Activated CD8-positive, alpha-beta memory T cell treated with anti-CD3 and anti-CD28 coated beads, Interleukin-2, amount 50 U/mL, for 1 hour (primary cell): ENCODE measurements at regions not wholly inside any gene's neighbourhood (a gene's known extent, or its start where the extent isn't known, plus 50 kb on each side); places are given as distances from the start of the nearest gene placed in this dataset.

Experiments used
- DNase-seq: peaks from one replicate; pipeline ENCODE4 v3.0.0-alpha.2; 2020; ENCODE audit errors: extremely low read depth

GRCh38 chr12:3961591-3961990, 88.4 kb upstream of the PARP11 start:
- DNase-seq = no peak

GRCh38 chr12:3959799-3960560, 86.8 kb upstream of the PARP11 start:
- DNase-seq = no peak

GRCh38 chr12:3958534-3958933, 85.3 kb upstream of the PARP11 start:
- no peak for DNase-seq

- no peak for DNase-seq
These were observed 78.4 kb upstream of the PARP11 start for GRCh38 chr12:3951380-3952135.

GRCh38 chr12:3950714-3951320, 77.6 kb upstream of the PARP11 start:
- DNase-seq = no peak

GRCh38 chr12:3947781-3948180, 74.6 kb upstream of the PARP11 start:
- DNase-seq = no peak

- DNase-seq = no peak
These were observed 72.5 kb upstream of the PARP11 start for GRCh38 chr12:3945671-3946070.

- no peak for DNase-seq
These were observed 71.4 kb upstream of the PARP11 start for GRCh38 chr12:3944620-3945019.

GRCh38 chr12:3938042-3938544, 64.9 kb upstream of the PARP11 start:
- no peak for DNase-seq

- DNase-seq = no peak
These were observed 61.9 kb upstream of the PARP11 start for GRCh38 chr12:3935078-3935477.

GRCh38 chr12:3933819-3934192, 60.6 kb upstream of the PARP11 start:
- DNase-seq = no peak

- DNase-seq = no peak
These were observed 60.0 kb upstream of the PARP11 start for GRCh38 chr12:3933074-3933818.

GRCh38 chr12:3931776-3932175, 58.6 kb upstream of the PARP11 start:
- DNase-seq = no peak

GRCh38 chr12:3931206-3931605, 58.0 kb upstream of the PARP11 start:
- DNase-seq = no peak

- DNase-seq = no peak
These were observed 56.8 kb upstream of the PARP11 start for GRCh38 chr12:3929875-3930615.

GRCh38 chr12:3928538-3929184, 55.5 kb upstream of the PARP11 start:
- no peak for DNase-seq

GRCh38 chr12:3925621-3926020, 52.4 kb upstream of the PARP11 start:
- no peak for DNase-seq

GRCh38 chr12:3924761-3925160, 51.6 kb upstream of the PARP11 start:
- no peak for DNase-seq

GRCh38 chr12:3923021-3923420, 49.8 kb upstream of the PARP11 start:
- no peak for DNase-seq
